Keratinocyte (primary cell): ENCODE measurements at regions not wholly inside any gene's neighbourhood (a gene's known extent, or its start where the extent isn't known, plus 50 kb on each side); places are given as distances from the start of the nearest gene placed in this dataset.

Source experiments
- CTCF ChIP-seq, 3 experiments: IDR thresholded peaks in 1 of 3; conservative IDR thresholded peaks in 1 of 3; optimal IDR thresholded peaks in 1 of 3; 2 replicates in 2 of 3; 3 replicates in 1 of 3; pipeline versions ENCODE3 to v1.5.1; 2011; ENCODE audit warnings: low read length in 3 of 3, mild to moderate bottlenecking in 3 of 3, moderate library complexity in 2 of 3, control low read depth in 1 of 3, inconsistent platforms in 1 of 3; ENCODE audit not compliant: insufficient read depth in 2 of 3; ENCODE audit errors: extremely low read depth in 1 of 3
- EZH2 ChIP-seq: IDR thresholded peaks from one replicate; pipeline ENCODE4 v1.6.1; 2012; ENCODE audit warnings: inconsistent platforms, mild to moderate bottlenecking, low read length, moderate library complexity

DNA sequence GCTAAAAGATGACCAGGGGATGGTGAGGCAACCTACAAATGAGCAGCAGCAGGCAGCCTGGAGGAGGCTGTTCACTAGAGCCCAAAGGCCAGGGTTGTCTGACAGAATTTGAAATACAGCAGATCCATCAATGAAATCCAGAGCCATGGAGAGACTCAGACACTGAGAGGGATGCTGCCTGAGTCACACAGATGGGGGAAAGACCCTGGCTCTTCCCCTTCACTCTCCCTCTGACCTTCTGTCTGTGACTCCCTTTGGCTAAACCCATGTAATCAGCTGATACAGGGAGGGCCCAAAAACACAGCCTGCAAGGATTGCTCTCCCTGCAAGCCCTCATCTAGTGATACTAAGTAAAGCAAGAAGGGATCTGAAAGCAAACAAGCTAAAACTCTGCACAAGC, 166.5 kb upstream of the SPOPL start:
- TF ChIP-seq CTCF (optimal IDR thresholded peaks at IDR 0.05 in 1 of 3, IDR thresholded peaks at IDR 0.05 in 1 of 3, conservative IDR thresholded peaks at IDR 0.05 in 1 of 3; ENCODE audit: extremely low read depth in 1 of 3, insufficient read depth in 2 of 3, low read length in 3 of 3): no peak
- TF ChIP-seq EZH2: no peak
